Fibroblast of pulmonary artery (primary cell): ENCODE measurements at regions not wholly inside any gene's neighbourhood (a gene's known extent, or its start where the extent isn't known, plus 50 kb on each side); places are given as distances from the start of the nearest gene placed in this dataset.

Experiments
- DNase-seq: peaks from one replicate; pipeline ENCODE4 v3.0.0-alpha.2; 2010; ENCODE audit warnings: low read depth
- H3K4me3 ChIP-seq: replicated peaks from 2 replicates; pipeline ENCODE4 v1.5.1; 2011; ENCODE audit warnings: low read depth, mild to moderate bottlenecking, control low read depth, low read length, moderate library complexity
- CTCF ChIP-seq: IDR thresholded peaks from 2 replicates; pipeline ENCODE4 v1.5.1; 2011; ENCODE audit warnings: mild to moderate bottlenecking, control low read depth, low read length, inconsistent platforms; ENCODE audit errors: missing control alignments

GRCh38 chr16:35182043-35182677, 1722.7 kb downstream of the TP53TG3F start:
- no peak for TF ChIP-seq CTCF
- H3K4me3 ChIP-seq: no peak overlapping the region

GRCh38 chr16:35182943-35183550, 1723.6 kb downstream of the TP53TG3F start:
- no peak for DNase-seq
- no peak for TF ChIP-seq CTCF
- no peak overlapping the region for H3K4me3 ChIP-seq

More at GRCh38 chr16:35182043-35182677, 1722.7 kb downstream of the TP53TG3F start:
- no peak for DNase-seq

GRCh38 chr16:35184356-35184870, 1725.0 kb downstream of the TP53TG3F start:
- no peak for TF ChIP-seq CTCF
- no peak for DNase-seq
- no peak overlapping the region for H3K4me3 ChIP-seq

- TF ChIP-seq CTCF: no peak
- no peak for DNase-seq
Measured at GRCh38 chr16:35185366-35186044, 1726.1 kb downstream of the TP53TG3F start.

GRCh38 chr16:35186045-35186759, 1726.8 kb downstream of the TP53TG3F start:
- H3K4me3 ChIP-seq: no peak overlapping the region
- no peak for DNase-seq
- no peak for TF ChIP-seq CTCF

More at GRCh38 chr16:35185366-35186044, 1726.1 kb downstream of the TP53TG3F start:
- H3K4me3 ChIP-seq: no peak overlapping the region

- TF ChIP-seq CTCF: no peak
- no peak overlapping the region for H3K4me3 ChIP-seq
- DNase-seq: no peak
Measured at GRCh38 chr16:35187665-35188225, 1728.3 kb downstream of the TP53TG3F start.
